GM12878 (cell line): ENCODE measurements at regions not wholly inside any gene's neighbourhood (a gene's known extent, or its start where the extent isn't known, plus 50 kb on each side); places are given as distances from the start of the nearest gene placed in this dataset.

ENCODE experiments used
- CBFB ChIP-seq: IDR thresholded peaks from 2 replicates; pipeline ENCODE4 v1.6.1; 2016; ENCODE audit warnings: antibody characterized with exemption, low read depth
- CEBPB ChIP-seq, 2 experiments: fragments of 150-350 bp in 1 of 2; IDR thresholded peaks; 2 replicates each; pipeline ENCODE4 v1.6.1; 2012 to 2014; ENCODE audit warnings: low read depth in 2 of 2, low read length in 2 of 2, borderline replicate concordance in 1 of 2, inconsistent platforms in 1 of 2
- NR2C2 ChIP-seq: IDR thresholded peaks from 2 replicates; pipeline ENCODE4 v1.6.1; 2011; ENCODE audit warnings: borderline replicate concordance, low read depth; ENCODE audit not compliant: control insufficient read depth, insufficient read length
- POLR2A ChIP-seq: IDR thresholded peaks from 2 replicates; pipeline ENCODE4 v1.6.1; 2011; ENCODE audit warnings: low read depth, mild to moderate bottlenecking, low read length

- TF ChIP-seq CEBPB (IDR thresholded peaks at IDR 0.05; ENCODE audit: borderline replicate concordance in 1 of 2, low read depth in 2 of 2, low read length in 2 of 2) (no peak), POLR2A (no peak), NR2C2 (no peak), CBFB (no peak)
Measured at GRCh38 chr11:45518833-45519535, 146.4 kb downstream of the CHST1 start.
